HL-60 (cell line): ENCODE measurements at regions not wholly inside any gene's neighbourhood (a gene's known extent, or its start where the extent isn't known, plus 50 kb on each side); places are given as distances from the start of the nearest gene placed in this dataset.
"Not testable (repeated sequence)": the region's sequence is repeated elsewhere in the genome, so short reads cannot be mapped to it uniquely, and the experiment has no call there.

Source experiments
- DNase-seq, 2 experiments: peaks; one replicate each; pipeline ENCODE4 v3.0.0-alpha.2; 2010 to 2020; ENCODE audit warnings: low read depth in 1 of 2, low spot score in 1 of 2
- H3K27ac ChIP-seq: fragments of 250-450 bp; sonication (Bioruptor Pico); replicated peaks from 2 replicates; pipeline ENCODE4 v1.5.1; 2020; ENCODE audit warnings: mild to moderate bottlenecking, moderate library complexity
- H3K27me3 ChIP-seq: fragments of 250-450 bp; sonication (Bioruptor Pico); 2 replicates; pipeline ENCODE4 v1.5.1; 2021; ENCODE audit warnings: mild to moderate bottlenecking, moderate library complexity; ENCODE audit not compliant: insufficient read depth, poor library complexity, severe bottlenecking
- H3K4me3 ChIP-seq: replicated peaks from 2 replicates; pipeline ENCODE4 v1.5.1; 2011; ENCODE audit warnings: mild to moderate bottlenecking, control low read depth, low read length; ENCODE audit not compliant: insufficient read depth
- GABPA ChIP-seq: IDR thresholded peaks from 2 replicates; pipeline ENCODE4 v1.6.1; 2012; ENCODE audit warnings: low read depth
- POLR2AphosphoS5 ChIP-seq: IDR thresholded peaks from 2 replicates; pipeline ENCODE4 v1.6.1; 2012; ENCODE audit warnings: low read depth
- SPI1 ChIP-seq: IDR thresholded peaks from 2 replicates; pipeline ENCODE4 v1.6.1; 2012; ENCODE audit warnings: low read depth, mild to moderate bottlenecking, borderline replicate concordance
- TF ChIP-seq, protein P1 (sequence below): IDR thresholded peaks from one replicate; pipeline ENCODE4 v1.5.1; 2011; ENCODE audit warnings: low read length, control low read depth, inconsistent platforms; ENCODE audit not compliant: insufficient read depth
- TF ChIP-seq, protein P2 (sequence below): IDR thresholded peaks from 2 replicates; pipeline ENCODE4 v1.6.1; 2012; ENCODE audit warnings: low read depth; ENCODE audit not compliant: insufficient replicate concordance

DNA sequence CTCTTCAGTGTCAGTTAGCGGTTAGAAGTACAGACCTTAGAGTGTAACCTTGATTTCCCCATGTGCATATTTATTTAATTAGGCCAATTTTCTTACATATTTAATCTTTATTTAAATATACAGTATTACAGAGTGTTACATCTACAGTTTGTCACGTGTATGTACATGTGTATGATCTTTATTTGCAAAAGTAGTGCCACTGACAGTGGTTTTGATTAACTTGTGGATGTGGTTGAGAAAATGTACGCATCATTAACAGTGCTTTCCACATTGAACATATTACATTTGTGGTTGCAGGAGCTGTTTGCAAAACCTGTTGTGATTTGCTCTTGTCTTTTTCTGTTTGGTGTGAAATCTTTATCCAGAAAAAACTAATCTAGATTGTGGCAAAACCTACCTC lies 535.5 kb downstream of the FLRT2 start:
- no peak for DNase-seq
- Histone ChIP-seq H3K4me3 (no peak overlapping the region), H3K27ac (no peak overlapping the region), H3K27me3 (no peaks in the 10 kb centered on the region)
- TF ChIP-seq SPI1, result no peak
- no peak for TF ChIP-seq POLR2AphosphoS5
- TF ChIP-seq, protein P1, sequence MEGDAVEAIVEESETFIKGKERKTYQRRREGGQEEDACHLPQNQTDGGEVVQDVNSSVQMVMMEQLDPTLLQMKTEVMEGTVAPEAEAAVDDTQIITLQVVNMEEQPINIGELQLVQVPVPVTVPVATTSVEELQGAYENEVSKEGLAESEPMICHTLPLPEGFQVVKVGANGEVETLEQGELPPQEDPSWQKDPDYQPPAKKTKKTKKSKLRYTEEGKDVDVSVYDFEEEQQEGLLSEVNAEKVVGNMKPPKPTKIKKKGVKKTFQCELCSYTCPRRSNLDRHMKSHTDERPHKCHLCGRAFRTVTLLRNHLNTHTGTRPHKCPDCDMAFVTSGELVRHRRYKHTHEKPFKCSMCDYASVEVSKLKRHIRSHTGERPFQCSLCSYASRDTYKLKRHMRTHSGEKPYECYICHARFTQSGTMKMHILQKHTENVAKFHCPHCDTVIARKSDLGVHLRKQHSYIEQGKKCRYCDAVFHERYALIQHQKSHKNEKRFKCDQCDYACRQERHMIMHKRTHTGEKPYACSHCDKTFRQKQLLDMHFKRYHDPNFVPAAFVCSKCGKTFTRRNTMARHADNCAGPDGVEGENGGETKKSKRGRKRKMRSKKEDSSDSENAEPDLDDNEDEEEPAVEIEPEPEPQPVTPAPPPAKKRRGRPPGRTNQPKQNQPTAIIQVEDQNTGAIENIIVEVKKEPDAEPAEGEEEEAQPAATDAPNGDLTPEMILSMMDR, result no peak
- TF ChIP-seq, protein P2, sequence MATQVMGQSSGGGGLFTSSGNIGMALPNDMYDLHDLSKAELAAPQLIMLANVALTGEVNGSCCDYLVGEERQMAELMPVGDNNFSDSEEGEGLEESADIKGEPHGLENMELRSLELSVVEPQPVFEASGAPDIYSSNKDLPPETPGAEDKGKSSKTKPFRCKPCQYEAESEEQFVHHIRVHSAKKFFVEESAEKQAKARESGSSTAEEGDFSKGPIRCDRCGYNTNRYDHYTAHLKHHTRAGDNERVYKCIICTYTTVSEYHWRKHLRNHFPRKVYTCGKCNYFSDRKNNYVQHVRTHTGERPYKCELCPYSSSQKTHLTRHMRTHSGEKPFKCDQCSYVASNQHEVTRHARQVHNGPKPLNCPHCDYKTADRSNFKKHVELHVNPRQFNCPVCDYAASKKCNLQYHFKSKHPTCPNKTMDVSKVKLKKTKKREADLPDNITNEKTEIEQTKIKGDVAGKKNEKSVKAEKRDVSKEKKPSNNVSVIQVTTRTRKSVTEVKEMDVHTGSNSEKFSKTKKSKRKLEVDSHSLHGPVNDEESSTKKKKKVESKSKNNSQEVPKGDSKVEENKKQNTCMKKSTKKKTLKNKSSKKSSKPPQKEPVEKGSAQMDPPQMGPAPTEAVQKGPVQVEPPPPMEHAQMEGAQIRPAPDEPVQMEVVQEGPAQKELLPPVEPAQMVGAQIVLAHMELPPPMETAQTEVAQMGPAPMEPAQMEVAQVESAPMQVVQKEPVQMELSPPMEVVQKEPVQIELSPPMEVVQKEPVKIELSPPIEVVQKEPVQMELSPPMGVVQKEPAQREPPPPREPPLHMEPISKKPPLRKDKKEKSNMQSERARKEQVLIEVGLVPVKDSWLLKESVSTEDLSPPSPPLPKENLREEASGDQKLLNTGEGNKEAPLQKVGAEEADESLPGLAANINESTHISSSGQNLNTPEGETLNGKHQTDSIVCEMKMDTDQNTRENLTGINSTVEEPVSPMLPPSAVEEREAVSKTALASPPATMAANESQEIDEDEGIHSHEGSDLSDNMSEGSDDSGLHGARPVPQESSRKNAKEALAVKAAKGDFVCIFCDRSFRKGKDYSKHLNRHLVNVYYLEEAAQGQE, result no peak
- no peak for TF ChIP-seq GABPA

DNA sequence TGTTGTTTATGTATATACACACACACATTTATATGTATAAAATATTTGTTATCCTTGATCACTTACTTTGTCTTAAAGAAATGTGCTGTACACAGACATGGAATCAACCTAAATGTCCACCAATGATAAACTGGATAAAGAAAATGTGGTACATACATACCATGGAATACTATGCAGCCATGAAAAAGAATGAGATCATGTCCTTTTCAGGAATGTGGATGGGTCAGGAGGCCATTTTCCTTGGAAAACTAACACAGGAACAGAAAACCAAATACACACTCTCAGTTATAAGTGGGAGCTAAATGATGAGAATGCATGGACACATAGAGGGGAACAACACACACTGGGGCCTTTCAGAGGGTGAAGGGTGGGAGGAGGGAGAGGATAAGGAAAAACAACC lies 534.7 kb downstream of the FLRT2 start:
- not testable (repeated sequence) for H3K27ac ChIP-seq, H3K4me3 ChIP-seq, H3K27me3 ChIP-seq, DNase-seq

DNA sequence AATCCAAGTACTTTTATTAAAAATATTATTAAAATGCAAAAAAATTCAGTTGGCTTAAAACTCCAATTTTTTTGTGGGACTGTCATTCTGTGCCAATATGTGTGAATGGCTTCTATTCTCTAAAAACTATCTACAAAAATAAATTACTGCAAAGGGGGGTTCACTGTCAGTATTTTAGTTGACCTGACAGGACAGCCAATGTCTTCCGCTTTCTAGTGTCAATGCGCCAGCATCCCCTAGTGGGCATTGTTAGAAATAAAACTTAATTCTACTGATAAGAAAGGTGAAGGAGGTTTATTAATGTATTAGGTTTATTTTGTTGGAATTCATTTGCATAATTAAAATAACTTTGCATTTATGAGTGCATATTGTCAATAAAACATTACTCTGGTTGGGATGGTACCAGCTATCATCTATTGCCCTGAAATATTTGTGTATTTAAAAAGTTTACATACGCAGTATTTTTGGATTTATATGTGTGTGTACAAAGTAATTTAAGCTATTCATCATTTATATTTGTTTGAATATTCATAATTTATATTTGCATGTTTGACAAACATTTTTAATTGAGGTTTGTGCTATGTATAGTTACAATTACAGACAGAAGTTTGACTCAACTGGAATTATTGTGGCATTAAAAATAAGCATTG lies 527.2 kb downstream of the FLRT2 start:
- DNase-seq, result peak in 1 of 2 experiments; percentile 28
- Histone ChIP-seq H3K4me3 (no peak overlapping the region), H3K27me3 (no peaks in the 10 kb centered on the region), H3K27ac (no peak overlapping the region)
- TF ChIP-seq, protein P2, result no peak
- TF ChIP-seq SPI1 (peak; percentile 49; the same call in 1 of the 2 replicates), GABPA (no peak), POLR2AphosphoS5 (no peak)
- TF ChIP-seq, protein P1, result peak; percentile 51

DNA sequence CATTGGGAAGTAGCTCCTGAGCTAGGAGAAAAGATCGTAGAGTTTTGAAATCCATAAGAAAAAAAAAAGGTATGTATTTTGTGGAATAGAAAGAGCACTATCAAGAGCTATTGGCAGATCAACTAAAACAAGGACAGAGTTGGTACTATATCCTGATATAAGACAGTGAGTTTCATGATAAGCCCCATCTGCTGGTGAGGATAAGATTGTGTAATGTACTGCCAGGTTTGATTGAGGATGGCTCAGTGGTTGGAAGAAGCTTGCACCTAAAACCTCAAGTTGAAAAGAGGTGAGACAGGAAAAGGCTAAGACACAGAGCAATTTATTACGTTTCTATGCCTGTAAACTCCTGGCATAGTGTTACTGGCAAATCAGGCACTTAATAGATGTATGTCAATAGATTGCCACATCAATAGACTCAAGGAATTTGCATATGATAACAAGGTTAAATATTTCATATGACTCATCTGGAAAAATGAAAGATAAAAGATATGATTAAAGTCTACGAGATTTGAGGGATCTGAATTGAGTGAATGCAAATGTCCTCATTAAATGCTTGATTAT lies 525.6 kb downstream of the FLRT2 start:
- no peak for TF ChIP-seq POLR2AphosphoS5
- no peak for TF ChIP-seq GABPA
- TF ChIP-seq, protein P1, result no peak
- DNase-seq, result no peak
- Histone ChIP-seq H3K27ac (no peak overlapping the region), H3K27me3 (no peaks in the 10 kb centered on the region), H3K4me3 (no peak overlapping the region)
